NCI-H2107 (cell line): ENCODE measurements at regions not wholly inside any gene's neighbourhood (a gene's known extent, or its start where the extent isn't known, plus 50 kb on each side); places are given as distances from the start of the nearest gene placed in this dataset.
A peak's percentile ranks its signal among the peaks of the same experiment; 100 is the strongest.
"Not testable (repeated sequence)": the region's sequence is repeated elsewhere in the genome, so short reads cannot be mapped to it uniquely, and the experiment has no call there.

Experiments
- DNase-seq: peaks from one replicate; lab custom pipeline; 2025; lab: John Stamatoyannopoulos, UW

DNA sequence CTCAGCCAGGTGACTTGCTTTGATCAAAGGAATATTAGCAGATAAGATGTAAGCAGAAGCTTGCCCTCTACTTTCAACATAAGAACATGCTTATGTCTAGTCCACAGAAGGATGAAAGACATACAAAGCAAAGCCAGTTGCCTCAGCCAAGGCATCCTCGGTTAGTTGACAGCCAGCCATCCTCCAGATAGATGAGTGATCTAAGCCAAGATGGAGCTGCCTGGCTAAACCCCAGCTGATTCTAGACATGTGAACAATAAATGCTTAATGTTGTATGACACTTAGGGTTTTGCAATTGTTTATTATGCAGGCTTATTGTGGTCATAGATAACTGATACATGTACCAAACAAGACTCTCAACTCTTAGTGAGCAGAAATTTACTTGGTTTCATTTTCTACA, 157.6 kb upstream of the TMTC2 start:
- DNase-seq = no peak

DNA sequence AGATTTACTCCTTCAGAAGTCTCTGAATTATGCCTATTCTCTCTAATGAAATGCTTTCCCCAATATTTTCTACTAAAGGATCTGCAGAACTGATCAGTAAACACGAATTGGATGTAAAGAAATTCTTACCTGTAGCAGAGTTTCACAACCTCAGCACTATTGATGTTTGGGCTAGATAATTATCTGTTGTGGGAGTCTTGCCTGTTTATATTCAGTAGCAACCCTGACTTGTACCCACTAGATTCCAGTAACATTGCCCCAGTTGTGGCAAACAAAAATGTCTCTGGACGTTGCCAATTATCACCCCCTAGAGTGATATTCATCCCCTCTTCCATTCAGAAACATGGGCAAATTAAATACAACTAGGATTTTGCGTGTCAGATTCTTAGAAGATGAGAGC, 156.8 kb upstream of the TMTC2 start:
- DNase-seq = no peak

DNA sequence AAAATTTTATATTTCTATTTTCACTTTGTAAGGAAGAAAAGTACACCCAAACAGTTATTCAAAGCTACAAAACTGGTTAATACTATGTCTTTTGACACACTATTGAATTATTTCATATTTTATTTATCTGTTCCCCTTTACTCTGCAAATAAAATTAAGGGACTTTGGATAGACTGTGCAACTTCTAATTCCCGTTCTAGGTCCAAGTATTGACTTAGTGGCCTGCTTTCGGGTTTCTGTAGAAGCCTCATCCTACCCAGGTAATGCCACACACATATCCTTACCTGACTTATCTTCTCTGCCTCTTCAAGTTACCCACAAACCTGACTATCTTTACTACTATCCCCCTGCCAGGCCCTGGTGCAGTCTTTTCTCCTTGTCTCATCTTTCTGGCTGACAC, 156.3 kb upstream of the TMTC2 start:
- no peak for DNase-seq

DNA sequence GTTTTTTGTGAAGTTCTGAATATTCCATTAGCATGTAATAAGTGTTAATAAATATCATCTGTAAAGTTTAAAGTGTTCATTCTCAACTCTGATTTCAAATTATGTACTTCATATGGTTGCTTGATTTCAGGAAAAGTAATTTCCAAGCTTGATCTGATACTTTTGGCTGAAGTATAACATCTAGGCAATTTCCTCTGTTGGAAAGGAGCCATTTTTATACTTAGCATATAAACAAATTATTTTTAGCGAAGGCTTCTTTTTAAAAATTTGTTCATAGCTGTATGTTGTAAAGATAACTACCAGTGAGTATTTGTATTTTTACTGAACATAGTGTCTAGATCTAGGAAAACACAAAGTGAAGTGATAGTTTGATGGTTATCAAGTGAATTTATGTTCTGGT, 153.4 kb upstream of the TMTC2 start:
- no peak for DNase-seq

DNA sequence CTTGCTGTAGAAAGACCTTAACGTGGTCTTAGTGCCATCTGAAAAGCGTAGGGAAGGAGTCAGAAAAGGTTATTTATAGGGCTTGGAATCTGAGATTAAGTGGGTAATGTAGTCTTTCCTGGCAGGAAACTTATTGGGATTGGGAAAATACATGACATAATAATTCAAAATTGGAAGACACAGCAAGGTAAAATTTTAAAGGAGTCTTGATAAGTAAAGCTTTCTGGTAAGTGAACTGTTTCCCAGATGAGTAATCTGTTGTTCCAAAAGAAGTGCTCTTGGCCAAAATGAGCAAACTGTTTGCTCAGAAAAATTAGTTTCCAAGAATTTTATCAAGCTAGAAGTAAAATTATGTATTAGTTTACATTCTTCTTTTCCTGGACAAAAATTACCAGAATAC, 149.3 kb upstream of the TMTC2 start:
- no peak for DNase-seq

DNA sequence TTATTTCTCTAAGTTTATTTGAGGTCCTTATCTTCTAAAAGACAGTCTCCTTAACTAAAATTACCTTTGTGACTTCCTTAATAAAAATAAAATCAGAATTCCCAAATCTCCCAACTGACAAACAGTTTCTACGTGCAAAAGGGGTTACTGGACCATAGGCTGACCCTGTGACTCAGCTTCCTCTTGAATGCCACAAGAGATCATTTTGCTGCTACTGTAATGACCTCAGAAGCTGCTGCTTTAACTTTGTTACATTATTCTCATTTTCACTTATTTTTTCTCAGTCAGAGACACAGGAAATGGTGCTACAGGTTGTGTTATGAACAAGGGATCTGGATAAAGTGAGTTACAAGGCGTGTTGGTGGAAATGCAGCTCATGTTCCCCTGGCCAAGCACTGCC, 132.2 kb upstream of the TMTC2 start:
- no peak for DNase-seq

DNA sequence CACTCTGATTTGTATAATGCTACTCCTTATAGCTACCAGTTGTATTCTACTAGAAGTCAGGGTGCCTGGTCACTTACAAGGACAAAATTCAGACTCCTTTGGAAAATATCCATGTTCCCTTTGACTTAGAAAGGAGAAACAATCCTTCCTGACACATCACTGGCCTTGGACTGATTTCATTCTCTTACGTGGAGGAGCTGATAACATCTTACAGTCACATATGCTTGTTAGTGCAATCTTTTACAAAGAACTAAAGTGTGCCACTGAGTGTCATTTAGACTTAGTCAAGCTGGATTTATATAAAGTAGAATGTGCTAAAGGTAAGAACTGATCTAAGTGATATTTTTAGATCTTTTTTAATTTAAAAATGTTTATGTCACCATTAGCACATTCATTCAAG, 131.0 kb upstream of the TMTC2 start:
- no peak for DNase-seq

DNA sequence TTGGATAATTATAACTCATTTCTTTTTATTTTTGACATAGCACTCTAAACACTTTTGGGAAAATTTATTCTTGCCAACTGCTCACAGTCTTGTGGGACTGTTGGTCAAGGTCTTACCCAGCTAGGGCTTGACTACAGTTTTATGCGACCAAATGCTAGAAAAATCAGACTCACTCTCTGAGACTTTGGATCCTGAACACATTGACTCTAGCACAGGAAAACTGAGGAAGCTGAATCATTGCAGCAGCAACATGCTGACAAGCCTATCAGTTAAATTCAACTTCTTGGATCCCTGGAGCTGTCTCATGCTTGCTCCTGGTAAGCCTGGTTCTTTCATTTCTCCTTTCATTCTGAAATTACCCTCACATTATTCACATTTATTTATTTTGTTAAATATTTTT, 120.7 kb upstream of the TMTC2 start:
- DNase-seq = no peak

DNA sequence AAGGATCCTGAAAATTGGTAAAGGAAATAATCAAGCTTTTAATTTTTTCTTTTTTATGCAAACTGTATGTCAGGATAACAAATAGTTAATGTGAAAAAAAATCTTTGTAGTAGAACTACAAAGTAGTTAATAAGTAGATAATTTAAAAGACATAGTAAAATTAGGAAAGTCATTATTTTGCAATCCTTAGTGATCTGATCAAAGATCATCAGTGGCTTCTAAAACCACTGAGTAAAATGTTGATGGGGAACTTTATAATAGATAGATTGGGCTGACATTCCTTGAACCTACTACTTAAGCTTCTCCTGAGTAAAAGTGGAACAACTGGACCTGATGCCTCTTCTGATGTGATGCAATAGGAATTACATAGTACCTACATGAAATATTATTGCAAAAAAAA, 119.0 kb upstream of the TMTC2 start:
- no peak for DNase-seq

DNA sequence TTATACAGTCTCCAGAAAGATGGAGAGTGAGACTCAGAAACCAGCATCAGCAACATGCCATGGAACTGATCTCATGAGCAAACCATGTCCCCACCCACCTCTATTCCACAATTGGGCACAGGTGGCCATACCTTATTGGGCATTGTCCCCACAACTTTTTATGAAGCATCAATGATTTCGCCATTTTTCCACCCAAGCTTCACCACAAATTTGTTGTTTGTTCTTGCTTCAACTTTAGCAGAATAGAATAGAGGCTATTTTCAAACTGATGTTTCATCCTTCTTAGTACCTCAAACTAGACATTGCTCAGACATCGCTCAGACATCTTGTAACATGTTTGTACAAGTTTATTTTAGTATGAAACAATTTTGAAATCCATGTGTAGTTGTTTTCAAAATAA, 112.5 kb upstream of the TMTC2 start:
- DNase-seq = no peak

DNA sequence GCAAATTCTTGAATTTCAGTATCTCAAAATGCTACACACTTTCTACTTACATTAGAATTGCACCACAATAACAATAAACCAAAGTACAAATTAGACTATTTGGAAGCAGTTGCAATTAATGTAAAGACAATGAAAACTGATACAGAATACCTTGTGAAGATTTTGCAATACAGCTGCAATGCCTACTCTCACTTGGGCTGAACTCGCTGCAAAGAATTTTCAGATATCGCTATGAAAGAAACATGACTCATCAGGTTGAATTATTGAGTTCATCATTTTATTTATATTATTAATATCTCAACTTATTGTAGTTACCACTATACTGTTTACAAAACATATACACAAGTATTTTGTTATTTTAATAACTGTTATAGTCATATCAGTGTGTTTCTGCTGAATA, 108.0 kb upstream of the TMTC2 start:
- DNase-seq = no peak

DNA sequence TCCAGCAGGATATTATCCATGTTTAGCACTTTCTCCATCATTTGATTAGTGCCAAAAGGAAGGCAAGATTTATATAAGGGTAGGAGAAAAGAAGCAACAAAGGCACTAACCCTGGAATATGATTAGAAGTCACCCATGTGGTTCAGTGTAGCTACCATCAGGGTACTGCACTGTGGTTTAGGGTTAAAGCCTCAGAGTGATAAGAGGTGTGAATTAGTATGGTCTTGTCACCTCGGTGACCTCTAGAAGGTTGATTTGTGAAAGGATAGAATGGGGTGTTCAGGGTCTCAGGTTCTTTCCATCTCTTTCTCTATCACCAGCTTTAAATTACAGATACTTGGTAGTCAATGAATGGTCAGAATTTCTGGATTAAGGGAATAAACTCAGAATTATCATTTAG, 103.0 kb upstream of the TMTC2 start:
- no peak for DNase-seq

DNA sequence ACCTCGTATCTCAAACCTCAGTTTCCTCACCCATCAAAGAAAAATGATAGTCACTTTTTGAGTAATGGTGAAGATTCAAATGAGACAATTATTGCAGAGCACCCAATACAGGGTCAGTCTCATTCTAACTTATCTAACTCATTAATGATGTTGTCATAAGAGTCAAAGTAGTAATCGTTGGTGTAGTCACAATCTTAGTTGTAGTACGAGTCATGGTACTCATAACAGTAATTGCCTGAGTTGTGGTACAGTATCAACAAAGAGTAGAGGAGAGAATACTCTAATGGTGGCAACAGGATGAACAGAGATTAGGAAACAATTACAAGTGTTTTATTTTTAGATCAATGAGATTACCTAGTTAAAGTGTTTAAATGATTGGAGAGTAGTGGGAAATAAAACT, 93.6 kb upstream of the TMTC2 start:
- no peak for DNase-seq

DNA sequence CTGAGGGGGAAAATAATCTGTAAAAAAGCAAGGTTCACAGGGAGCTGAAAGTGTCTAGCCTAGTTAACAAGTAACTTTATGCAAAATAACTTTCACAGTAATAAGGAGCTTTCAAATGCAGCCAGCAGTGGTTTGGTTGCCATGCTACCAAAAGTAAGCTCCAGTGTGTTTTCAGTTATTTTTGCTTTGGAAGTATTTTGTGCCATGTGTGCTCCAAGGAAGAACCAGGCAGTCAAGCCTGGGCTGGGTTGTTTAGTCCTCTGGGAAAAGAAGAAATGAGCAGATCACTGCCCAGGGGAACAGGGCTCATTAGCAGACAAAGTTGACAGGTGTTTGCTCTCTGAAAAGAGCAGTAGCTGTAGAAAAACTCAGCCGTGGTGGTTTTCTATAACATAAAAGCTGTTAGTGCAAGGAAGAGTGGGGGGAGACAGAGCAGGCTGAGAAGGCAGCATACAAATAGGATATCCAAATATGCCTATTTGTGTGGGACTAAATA, 92.8 kb upstream of the TMTC2 start:
- DNase-seq = peak; percentile 47

DNA sequence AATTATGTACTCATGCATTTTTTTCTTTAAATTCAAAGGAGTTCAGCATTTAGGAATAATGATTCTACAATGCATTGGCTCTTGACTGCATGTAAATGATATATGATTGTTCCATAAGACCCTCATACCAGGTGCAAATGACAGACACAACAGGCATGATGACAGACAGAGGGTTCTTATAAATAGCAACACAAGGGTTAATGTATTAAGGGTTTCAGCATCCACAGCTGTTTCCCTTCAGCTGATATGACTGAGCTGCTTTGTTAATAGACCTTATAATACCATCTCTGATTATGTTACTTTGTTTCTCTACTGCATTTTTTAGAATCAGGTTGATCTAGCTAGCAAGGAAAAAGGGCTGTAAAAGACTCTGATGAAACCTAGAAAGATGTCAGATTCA, 90.8 kb upstream of the TMTC2 start:
- DNase-seq = no peak

DNA sequence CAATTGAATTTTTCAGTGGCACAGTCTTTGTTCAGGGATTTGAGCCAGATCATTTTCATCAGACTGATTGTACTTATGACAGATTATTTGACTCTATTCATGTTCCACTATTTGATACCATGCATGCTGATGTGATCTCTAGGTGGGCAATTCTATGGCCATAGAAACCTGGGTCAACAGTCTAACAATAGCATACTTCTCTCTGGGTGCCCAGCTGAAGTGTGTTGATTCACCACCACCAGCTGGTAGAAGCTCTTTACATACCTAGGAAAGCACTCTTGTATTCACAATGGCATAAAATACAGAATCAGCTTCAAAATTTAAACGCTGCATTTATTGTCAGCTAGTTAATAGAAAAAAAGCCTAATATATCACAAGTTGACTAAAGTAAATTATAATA, 90.2 kb upstream of the TMTC2 start:
- peak; percentile 57 for DNase-seq

DNA sequence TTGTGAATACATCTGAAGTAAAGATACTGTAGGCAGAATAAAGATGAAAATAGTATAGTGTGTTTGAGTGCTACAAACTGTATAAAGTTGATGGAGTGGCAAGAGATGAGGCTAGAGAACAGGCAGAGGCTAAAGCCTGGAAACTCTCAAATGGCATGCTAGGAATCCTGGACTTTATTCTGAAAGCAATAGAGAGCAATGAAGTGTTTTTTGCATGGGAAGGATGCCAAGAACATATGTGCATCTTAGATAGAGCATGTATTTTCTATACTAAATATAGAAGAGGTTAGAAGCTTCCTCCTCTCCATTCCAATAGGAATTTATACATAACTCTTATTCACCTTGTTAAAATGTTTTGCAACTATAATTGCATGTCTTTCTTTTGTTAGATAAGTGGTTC, 86.3 kb upstream of the TMTC2 start:
- DNase-seq = no peak

DNA sequence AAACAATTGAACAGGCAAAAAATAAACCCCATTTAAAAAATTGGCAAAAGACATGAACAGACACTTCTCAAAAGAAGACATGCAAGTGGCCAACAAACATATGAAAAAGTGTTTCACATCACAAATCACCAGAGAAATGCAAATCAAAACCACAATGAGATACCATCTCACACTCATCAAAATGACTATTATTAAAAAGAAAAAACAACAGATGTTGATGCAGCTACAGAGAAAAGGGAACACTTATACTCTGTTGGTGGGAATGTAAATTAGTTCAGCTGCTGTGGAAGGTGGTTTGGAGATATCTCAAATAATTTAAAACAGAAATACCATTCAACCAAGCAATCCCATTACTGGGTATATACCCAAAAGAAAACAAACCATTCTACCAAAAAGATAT, 83.1 kb upstream of the TMTC2 start:
- not testable (repeated sequence) for DNase-seq

DNA sequence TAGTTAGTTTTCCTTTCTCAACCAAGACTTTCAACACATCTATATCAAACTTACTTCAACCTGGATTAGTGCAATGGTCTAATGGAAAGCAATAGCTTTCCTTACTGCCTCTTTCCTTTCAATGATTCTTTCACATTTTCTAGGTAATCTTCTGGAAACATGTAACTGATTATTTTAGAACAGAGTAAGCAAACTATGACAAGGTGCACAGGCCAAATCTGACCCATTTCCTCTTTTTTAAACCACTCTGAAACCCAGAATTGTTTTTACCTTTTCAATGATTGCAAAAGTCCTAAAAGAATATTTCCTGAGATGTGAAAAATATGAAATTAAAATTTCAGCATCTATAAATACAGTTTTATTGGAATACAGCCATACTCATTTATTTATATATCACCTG, 81.6 kb upstream of the TMTC2 start:
- no peak for DNase-seq

DNA sequence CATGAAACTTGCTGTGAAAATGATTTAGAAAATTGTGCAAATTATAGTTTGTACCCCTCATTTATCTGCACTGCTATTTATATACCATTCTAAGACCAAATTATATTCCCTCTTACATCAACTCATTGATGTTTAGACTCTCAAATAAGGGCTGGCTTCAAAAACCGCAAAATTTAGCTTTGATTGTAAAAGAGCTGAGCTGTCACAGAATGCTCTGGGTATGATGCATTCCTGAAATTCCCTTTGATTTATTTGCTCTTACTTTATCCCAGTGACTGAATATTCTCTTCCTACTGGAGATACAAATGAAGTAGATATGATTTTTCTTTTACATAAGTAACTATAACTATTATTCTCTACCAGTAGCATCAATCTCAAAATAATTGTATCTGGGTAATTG, 78.0 kb upstream of the TMTC2 start:
- no peak for DNase-seq

DNA sequence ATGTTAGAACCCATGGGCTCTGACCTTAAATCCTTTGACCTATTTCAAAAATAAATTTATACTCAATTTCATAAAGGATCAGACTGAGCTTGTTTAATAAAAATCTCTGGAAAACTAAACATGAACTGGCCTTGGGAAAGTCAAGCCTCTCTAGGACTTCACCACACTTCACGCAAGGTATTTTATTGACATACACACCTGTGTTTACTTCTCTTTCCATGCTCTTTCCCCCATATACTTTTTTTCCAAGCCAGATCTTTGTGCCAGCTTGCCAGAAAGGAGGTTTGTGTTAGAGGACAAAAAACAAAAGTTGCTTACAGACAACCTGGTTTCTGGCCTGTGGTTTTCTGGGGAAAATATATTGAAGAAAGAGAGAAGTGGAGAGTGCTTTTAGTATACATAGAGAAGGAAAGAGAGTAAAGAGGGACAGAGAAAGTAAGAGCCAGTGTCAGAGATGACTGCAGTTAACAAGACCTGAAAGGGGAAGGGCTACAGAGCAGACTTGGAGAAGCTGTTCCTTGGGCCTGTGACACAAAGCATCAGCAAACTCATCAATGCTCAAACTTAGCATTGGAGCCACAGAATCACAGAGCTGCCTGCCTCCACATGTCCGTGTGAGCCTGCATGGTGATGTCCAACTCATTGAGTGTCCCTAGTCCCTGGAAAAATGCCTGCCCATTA, 77.3 kb upstream of the TMTC2 start:
- no peak for DNase-seq

DNA sequence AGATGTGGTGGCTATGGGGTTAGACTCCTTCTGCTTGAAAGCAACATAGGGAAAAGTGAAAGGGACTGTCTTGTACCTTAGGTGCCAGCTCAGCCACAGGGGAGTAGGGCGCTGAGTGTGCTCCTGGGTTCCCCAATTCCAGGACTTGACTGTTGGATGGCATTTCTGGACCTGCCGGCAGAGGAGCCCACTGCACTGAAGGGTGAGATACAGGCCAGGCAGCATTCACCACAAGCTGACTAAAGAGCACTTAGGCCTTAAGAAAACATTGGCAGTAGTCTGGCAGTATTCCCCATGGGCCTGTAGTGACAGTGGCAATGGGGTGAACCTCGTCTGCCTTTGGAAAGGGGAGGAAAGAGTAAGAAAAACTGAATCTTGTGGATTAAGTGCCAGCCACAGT, 67.1 kb upstream of the TMTC2 start:
- no peak for DNase-seq

DNA sequence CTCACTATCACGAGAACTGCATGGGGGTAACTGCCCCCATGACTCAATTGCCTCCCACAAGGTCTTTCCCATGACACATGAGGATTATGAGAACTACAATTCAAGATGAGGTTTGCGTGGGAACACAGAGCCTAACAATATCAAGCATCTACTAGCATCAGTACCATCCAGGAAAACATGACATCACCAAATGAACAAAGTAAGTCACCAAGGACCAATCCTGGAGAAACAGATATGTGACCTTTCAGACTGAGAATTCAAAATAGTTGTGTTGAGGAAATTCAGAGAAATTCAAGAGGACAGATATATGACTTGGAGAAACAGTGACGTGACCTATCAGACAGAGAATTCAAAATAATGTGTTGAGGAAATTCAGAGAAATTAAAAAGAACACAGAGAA, 65.8 kb upstream of the TMTC2 start:
- DNase-seq = no peak

DNA sequence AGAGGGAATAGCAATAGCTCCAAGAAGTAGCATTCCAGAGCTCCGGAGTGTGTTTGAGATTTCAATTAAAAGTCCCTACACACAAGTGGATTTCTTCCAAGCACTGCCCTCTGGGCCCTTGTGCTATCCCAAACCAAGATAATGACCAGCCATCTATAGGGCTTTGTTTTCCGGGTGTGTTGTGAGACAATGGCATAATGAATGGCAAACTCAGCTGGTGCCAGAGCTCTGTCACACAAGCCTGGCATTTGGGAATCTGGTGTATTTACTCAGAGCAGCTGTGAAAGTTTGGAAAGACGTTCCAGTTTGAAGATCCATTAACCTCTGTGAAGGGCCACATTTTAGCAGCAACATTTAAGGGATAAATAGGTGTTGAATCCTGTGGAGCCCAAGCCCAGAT, 61.2 kb upstream of the TMTC2 start:
- DNase-seq = no peak

DNA sequence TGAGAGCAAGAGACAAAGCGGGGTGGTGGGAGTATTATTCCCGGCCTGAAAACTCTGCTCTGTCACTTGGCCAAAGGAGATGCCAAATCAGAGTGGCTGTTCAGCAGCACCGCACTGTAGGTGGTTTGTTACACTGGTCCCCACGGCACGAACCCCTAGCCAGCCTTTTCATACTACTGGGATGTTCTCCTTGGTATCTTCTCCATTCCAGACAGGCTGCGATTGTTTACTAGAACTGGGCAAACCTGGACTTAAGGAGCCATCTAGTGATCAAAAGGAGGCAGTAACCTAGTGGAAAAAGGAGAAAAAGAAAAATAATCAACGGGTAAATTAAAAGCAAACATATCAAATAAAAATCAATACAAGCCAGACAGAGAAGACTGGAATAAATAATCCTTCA, 58.9 kb upstream of the TMTC2 start:
- DNase-seq = no peak
